DOHH2 (cell line): ENCODE measurements at regions not wholly inside any gene's neighbourhood (a gene's known extent, or its start where the extent isn't known, plus 50 kb on each side); places are given as distances from the start of the nearest gene placed in this dataset.

Experiments
- EZH2phosphoT487 ChIP-seq: fragments of 200-600 bp; sonication (generic); IDR thresholded peaks from 2 replicates; pipeline ENCODE4 v1.6.1; 2017; ENCODE audit warnings: borderline replicate concordance, mild to moderate bottlenecking, antibody characterized with exemption, low read length, moderate library complexity, mixed read lengths
- TF ChIP-seq, protein P1 (sequence below): fragments of 200-600 bp; sonication (generic); IDR thresholded peaks from one replicate; pipeline ENCODE4 v1.5.1; 2014; ENCODE audit warnings: antibody characterized with exemption, mild to moderate bottlenecking, low read depth, low read length; ENCODE audit not compliant: poor library complexity, severe bottlenecking

DNA sequence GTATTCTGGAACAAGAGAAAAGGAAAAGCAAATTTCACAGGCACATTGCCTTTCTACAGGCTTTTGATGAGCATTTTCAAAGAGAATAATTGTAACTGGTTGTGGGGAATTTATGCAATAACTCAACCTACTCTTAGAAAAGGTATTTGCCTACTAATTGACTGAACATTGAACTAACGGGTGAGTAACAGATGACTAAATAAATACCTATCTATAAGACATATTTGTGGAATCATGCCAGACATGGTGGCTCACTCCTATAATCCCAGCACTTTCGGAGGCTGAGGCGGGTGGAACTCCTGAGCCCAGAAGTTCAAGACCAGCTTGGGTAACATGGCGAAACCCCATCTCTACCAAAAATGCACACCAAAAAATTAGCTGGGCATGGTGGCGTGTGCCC is 367.7 kb downstream of the CGGBP1 start:
- TF ChIP-seq, protein P1, sequence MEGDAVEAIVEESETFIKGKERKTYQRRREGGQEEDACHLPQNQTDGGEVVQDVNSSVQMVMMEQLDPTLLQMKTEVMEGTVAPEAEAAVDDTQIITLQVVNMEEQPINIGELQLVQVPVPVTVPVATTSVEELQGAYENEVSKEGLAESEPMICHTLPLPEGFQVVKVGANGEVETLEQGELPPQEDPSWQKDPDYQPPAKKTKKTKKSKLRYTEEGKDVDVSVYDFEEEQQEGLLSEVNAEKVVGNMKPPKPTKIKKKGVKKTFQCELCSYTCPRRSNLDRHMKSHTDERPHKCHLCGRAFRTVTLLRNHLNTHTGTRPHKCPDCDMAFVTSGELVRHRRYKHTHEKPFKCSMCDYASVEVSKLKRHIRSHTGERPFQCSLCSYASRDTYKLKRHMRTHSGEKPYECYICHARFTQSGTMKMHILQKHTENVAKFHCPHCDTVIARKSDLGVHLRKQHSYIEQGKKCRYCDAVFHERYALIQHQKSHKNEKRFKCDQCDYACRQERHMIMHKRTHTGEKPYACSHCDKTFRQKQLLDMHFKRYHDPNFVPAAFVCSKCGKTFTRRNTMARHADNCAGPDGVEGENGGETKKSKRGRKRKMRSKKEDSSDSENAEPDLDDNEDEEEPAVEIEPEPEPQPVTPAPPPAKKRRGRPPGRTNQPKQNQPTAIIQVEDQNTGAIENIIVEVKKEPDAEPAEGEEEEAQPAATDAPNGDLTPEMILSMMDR = no peak
- TF ChIP-seq EZH2phosphoT487 = no peak
